MM.1S (cell line): ENCODE measurements at regions not wholly inside any gene's neighbourhood (a gene's known extent, or its start where the extent isn't known, plus 50 kb on each side); places are given as distances from the start of the nearest gene placed in this dataset.

Experiments
- DNase-seq: peaks from one replicate; pipeline ENCODE4 v3.0.0-alpha.2; 2015
- H2AFZ ChIP-seq: fragments of 300-600 bp; sonication (generic); 2 replicates; pipeline ENCODE4 v1.6.0; 2016; ENCODE audit warnings: antibody characterized with exemption, low read length
- H3F3A ChIP-seq: fragments of 300-600 bp; sonication (generic); 2 replicates; pipeline ENCODE4 v1.6.1; 2016; ENCODE audit warnings: mild to moderate bottlenecking, antibody characterized with exemption, low read length, moderate library complexity, mixed read lengths; ENCODE audit not compliant: insufficient read depth
- H3K27ac ChIP-seq: fragments of 300-600 bp; sonication (generic); 2 replicates; pipeline ENCODE4 v1.5.1; 2016; ENCODE audit warnings: mild to moderate bottlenecking, low read length
- H3K27me3 ChIP-seq: fragments of 300-600 bp; sonication (generic); replicated peaks from 2 replicates; pipeline ENCODE4 v1.6.0; 2016; ENCODE audit warnings: low read length; ENCODE audit not compliant: insufficient read depth
- H3K36me3 ChIP-seq: fragments of 300-600 bp; sonication (generic); replicated peaks from 2 replicates; pipeline ENCODE4 v1.6.1; 2016; ENCODE audit warnings: mild to moderate bottlenecking, low read length, mixed read lengths; ENCODE audit not compliant: insufficient read depth
- H3K4me1 ChIP-seq: fragments of 300-600 bp; sonication (generic); 2 replicates; pipeline ENCODE4 v1.6.1; 2016; ENCODE audit warnings: low read length, mixed read lengths
- H3K4me2 ChIP-seq: fragments of 300-600 bp; sonication (generic); 2 replicates; pipeline ENCODE4 v1.6.0; 2016; ENCODE audit warnings: low read depth, low read length
- H3K4me3 ChIP-seq: fragments of 300-600 bp; sonication (generic); 2 replicates; pipeline ENCODE4 v1.5.1; 2016; ENCODE audit warnings: low read length, mixed read lengths
- H3K79me2 ChIP-seq: fragments of 300-600 bp; sonication (generic); 2 replicates; pipeline ENCODE4 v1.6.1; 2016; ENCODE audit warnings: mixed run types, low read length, mixed read lengths
- H3K9ac ChIP-seq: fragments of 300-600 bp; sonication (generic); 2 replicates; pipeline ENCODE4 v1.6.1; 2016; ENCODE audit warnings: low read length, mixed read lengths
- H3K9me2 ChIP-seq: fragments of 300-600 bp; sonication (generic); replicated peaks from 2 replicates; pipeline ENCODE4 v1.6.1; 2016; ENCODE audit warnings: mild to moderate bottlenecking, low read length, mixed read lengths; ENCODE audit not compliant: insufficient read depth
- H3K9me3 ChIP-seq: fragments of 300-600 bp; sonication (generic); replicated peaks from 2 replicates; pipeline ENCODE4 v1.6.1; 2016; ENCODE audit warnings: mild to moderate bottlenecking, low read length, mixed read lengths; ENCODE audit not compliant: insufficient read depth
- H4K20me1 ChIP-seq: fragments of 300-600 bp; sonication (generic); 2 replicates; pipeline ENCODE4 v1.6.1; 2016; ENCODE audit warnings: mild to moderate bottlenecking, low read length, moderate library complexity, mixed read lengths; ENCODE audit not compliant: insufficient read depth
- CTCF ChIP-seq: fragments of 300-600 bp; sonication (generic); IDR thresholded peaks from 2 replicates; pipeline ENCODE4 v1.5.1; 2016; ENCODE audit warnings: antibody characterized with exemption, low read length, mixed read lengths
- EZH2 ChIP-seq: fragments of 300-600 bp; sonication (generic); optimal IDR thresholded peaks from 2 replicates; pipeline ENCODE3; 2017; ENCODE audit warnings: low read depth, mild to moderate bottlenecking, antibody characterized with exemption, low read length, mixed read lengths
- EZH2phosphoT487 ChIP-seq: fragments of 300-600 bp; sonication (generic); IDR thresholded peaks from 2 replicates; pipeline ENCODE4 v1.6.1; 2018; ENCODE audit warnings: antibody characterized with exemption, low read length

- 0 out of 2 replicates have a peak overlapping the region, but pooled peaks have one; percentile 46 for H2AFZ ChIP-seq
- H3F3A ChIP-seq = peaks cover 10% of the 10 kb centered on the region
- DNase-seq = peak; percentile 63
- H3K4me1 ChIP-seq = peaks cover 23% of the 10 kb centered on the region
- 0 out of 2 replicates have a peak overlapping the region, but pooled peaks have one; percentile 4 for H3K4me3 ChIP-seq
- no peaks in the 10 kb centered on the region for H3K79me2 ChIP-seq
- TF ChIP-seq CTCF (no peak), EZH2 (no peak), EZH2phosphoT487 (no peak)
- H3K27ac ChIP-seq = peak overlapping the region; percentile 70; the same call in 1 of the 2 replicates
- H3K36me3 ChIP-seq = no peaks in the 10 kb centered on the region
- H3K9me2 ChIP-seq = no peaks in the 10 kb centered on the region
- H3K9me3 ChIP-seq = no peaks in the 10 kb centered on the region
- no peaks in the 10 kb centered on the region for H3K27me3 ChIP-seq
- peak overlapping the region; percentile 57; the same call in 1 of the 2 replicates for H3K4me2 ChIP-seq
- H3K9ac ChIP-seq = no peak overlapping the region; the same call in 1 of the 2 replicates
- no peaks in the 10 kb centered on the region for H4K20me1 ChIP-seq
Observed at GRCh38 chr11:130582176-130582575, 133.7 kb downstream of the ADAMTS15 start.

GRCh38 chr11:130582981-130583380, 134.5 kb downstream of the ADAMTS15 start:
- H4K20me1 ChIP-seq = no peaks in the 10 kb centered on the region
- H2AFZ ChIP-seq = no peak overlapping the region
- no peak overlapping the region for H3K27ac ChIP-seq
- H3K9ac ChIP-seq = no peak overlapping the region
- no peaks in the 10 kb centered on the region for H3K79me2 ChIP-seq
- H3F3A ChIP-seq = peaks cover 10% of the 10 kb centered on the region
- H3K4me2 ChIP-seq = no peak overlapping the region
- H3K4me3 ChIP-seq = no peak overlapping the region
- H3K9me3 ChIP-seq = no peaks in the 10 kb centered on the region
- DNase-seq = no peak
- no peaks in the 10 kb centered on the region for H3K9me2 ChIP-seq
- TF ChIP-seq CTCF (no peak), EZH2phosphoT487 (no peak), EZH2 (no peak)
- H3K27me3 ChIP-seq = no peaks in the 10 kb centered on the region
- H3K36me3 ChIP-seq = no peaks in the 10 kb centered on the region
- H3K4me1 ChIP-seq = peaks cover 23% of the 10 kb centered on the region

DNA sequence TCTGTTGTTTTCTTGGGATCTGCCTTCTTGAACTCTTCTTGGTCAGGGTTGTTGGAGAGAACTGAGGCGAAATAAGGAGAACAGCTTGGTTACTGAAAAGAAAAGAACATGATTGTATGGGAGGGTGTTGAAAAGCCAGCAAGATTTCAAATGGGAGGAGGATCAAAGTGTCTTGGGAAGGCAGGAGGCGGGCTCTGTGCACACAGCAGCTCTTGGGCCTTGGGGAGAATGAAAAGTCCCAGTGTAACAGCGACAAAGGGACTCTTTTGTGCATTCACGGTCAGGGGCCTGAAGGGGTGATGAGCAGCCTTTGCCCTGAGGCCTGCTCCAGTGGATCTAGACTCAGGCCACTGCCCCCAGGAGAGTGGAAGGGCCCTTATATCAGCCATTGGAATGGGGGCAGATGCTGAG, 135.4 kb downstream of the ADAMTS15 start:
- H3K4me1 ChIP-seq = peaks cover 23% of the 10 kb centered on the region
- H3K9ac ChIP-seq = no peak overlapping the region
- peaks cover 10% of the 10 kb centered on the region for H3F3A ChIP-seq
- no peak for TF ChIP-seq CTCF
- TF ChIP-seq EZH2 = no peak
- no peak for TF ChIP-seq EZH2phosphoT487
- no peaks in the 10 kb centered on the region for H3K27me3 ChIP-seq
- H2AFZ ChIP-seq = no peak overlapping the region
- H3K9me2 ChIP-seq = no peaks in the 10 kb centered on the region
- H3K4me2 ChIP-seq = no peak overlapping the region
- H3K79me2 ChIP-seq = no peaks in the 10 kb centered on the region
- H3K4me3 ChIP-seq = no peak overlapping the region
- no peaks in the 10 kb centered on the region for H4K20me1 ChIP-seq
- no peak for DNase-seq
- no peaks in the 10 kb centered on the region for H3K9me3 ChIP-seq
- H3K27ac ChIP-seq = no peak overlapping the region
- H3K36me3 ChIP-seq = no peaks in the 10 kb centered on the region
